NCI-H345 treated with DMSO at 0.1 percent for 48 hours (cell line): ENCODE measurements at regions not wholly inside any gene's neighbourhood (a gene's known extent, or its start where the extent isn't known, plus 50 kb on each side); places are given as distances from the start of the nearest gene placed in this dataset.

Experiments
- DNase-seq: peaks from one replicate; lab custom pipeline; 2025; ENCODE audit not compliant: unreplicated experiment; lab: John Stamatoyannopoulos, UW

DNA sequence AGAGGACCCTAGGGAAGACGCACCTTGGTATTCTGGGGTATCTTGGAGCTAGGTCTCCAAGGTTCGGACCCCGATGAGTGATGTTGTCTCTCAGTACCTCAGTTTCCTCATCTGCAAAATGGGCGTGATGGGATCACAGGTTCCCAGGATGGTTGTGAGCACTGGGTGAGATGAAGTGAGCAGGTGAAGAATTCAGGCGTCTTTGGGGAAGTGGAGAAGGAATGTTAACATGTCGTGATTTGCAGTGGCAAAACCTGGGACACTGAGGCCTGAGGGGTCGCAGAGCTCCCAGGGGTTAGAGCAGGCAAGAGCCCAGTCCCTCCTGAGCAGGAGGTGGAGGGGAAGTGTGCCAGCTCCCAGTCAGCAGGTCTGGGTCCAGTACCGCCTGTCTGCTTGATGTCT is 215.1 kb upstream of the GSE1 start:
- DNase-seq: no peak

GRCh38 chr16:85398688-85399582 is 214.2 kb upstream of the GSE1 start:
- DNase-seq: no peak

GRCh38 chr16:85399583-85400284 is 213.4 kb upstream of the GSE1 start:
- no peak for DNase-seq

GRCh38 chr16:85400305-85401205 is 212.6 kb upstream of the GSE1 start:
- no peak for DNase-seq

GRCh38 chr16:85401370-85401916 is 211.7 kb upstream of the GSE1 start:
- no peak for DNase-seq

- no peak for DNase-seq
These were observed 211.0 kb upstream of the GSE1 start for GRCh38 chr16:85401917-85402766.

DNA sequence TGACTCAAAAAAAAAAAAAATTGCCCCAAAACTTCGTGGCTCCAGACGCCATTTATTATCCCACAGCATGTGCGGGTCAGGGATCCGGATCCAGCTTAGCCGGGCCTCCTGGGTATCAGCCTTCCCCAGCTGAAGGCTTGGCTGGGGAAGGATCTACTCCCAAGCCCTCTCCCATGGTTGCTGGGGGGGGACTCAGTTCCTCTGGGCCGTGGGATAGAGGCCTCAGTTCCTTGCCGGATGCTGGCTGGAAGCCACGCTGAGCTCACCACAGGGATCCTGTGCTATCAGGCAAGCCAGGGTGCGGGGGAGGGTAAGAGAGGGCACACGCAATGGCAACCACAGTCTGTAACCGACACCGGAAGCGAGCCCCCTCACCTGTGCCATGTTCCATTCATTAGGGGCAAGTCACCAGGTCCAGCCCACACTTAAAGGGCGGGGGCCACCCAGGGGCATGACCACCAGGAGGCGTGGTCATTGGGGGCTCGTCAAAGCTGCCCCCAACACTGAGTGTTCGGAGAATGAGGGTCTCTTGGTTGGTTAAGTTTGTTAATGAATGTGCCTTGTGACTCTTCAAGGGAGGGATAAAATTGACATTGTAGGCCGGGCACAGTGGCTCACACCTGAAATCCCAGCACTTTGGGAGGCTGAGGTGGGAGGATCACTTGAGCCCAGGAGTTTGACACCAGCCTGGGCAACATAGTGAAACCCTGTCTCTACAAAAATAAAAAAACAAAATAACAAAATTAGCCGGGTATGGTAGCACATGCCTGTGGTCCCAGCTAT is 210.0 kb upstream of the GSE1 start:
- no peak for DNase-seq

GRCh38 chr16:85403693-85404092 is 209.4 kb upstream of the GSE1 start:
- no peak for DNase-seq

DNA sequence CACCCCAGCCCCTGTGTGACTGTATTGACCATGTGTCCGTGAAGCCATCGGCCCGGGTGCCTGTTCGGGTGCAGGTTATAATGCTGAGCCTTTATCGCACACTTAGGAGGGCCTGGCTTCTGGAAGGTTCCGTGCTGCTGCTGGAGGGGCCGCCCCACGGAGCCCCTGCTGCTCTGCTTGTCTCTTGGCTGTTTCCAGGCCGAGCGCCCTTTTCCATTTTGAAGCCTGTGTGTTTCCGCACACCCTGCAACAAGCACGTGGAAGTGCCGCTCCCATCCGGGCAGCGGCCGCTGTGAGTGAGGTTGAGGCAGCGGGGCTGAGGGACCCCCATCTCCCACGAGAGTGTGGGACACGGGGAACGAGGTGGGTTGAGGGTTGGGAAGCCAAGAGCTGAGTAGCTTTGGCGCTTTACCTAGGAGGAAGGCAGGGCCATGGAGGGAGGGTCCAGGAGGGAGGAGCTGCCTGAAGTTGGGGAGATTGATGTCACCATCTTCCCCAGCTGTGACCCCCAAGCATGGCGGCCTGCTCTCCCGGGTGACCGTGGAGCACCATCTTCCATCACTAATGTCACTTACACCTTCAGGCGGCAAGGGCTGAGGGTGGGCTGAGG is 200.1 kb upstream of the GSE1 start:
- DNase-seq: no peak

DNA sequence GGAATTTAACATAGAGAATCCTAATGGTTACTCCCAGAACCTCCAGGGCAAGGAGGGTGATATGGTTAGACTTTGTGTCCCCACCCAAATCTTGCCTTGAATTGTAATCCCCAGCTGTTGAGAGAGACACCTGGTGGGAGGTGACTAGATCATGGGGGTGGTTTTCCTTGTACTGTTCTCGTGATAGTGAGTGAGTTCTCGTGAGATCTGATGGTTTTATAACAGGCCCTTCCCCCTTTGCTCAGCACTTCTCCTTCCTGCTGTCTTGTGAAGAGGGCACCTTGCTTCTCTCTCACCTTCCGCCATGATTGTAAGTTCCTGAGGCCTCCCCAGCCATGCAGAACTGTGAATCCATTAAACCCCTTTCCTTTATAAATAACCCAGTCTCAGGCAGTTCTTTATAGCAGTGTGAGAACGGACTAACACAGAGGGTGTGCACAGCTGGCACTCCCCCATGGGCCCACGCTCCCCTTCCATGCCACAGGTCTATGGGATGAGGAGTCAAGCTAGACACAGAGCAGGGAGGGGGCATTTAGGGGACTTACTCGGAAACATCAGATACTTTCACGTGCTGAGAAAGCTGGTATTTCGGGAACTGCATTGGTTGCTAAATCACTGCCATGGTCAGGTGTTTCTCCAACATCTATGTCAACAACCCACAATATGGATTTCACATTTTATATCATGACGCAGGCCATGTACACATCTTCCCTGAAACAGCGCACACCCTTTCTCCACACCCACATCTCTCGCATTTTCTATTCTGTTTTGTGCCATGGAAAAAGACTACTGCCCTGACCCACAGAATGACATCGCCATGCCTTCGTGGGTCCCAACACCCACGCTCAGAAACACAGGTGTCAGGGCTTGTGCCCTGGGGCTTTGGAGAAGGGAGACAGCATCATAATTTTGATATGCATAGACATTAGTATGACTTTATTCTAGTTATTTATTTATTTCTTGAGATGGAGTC is 199.1 kb upstream of the GSE1 start:
- no peak for DNase-seq

GRCh38 chr16:85415196-85416090 is 197.7 kb upstream of the GSE1 start:
- DNase-seq: no peak

DNA sequence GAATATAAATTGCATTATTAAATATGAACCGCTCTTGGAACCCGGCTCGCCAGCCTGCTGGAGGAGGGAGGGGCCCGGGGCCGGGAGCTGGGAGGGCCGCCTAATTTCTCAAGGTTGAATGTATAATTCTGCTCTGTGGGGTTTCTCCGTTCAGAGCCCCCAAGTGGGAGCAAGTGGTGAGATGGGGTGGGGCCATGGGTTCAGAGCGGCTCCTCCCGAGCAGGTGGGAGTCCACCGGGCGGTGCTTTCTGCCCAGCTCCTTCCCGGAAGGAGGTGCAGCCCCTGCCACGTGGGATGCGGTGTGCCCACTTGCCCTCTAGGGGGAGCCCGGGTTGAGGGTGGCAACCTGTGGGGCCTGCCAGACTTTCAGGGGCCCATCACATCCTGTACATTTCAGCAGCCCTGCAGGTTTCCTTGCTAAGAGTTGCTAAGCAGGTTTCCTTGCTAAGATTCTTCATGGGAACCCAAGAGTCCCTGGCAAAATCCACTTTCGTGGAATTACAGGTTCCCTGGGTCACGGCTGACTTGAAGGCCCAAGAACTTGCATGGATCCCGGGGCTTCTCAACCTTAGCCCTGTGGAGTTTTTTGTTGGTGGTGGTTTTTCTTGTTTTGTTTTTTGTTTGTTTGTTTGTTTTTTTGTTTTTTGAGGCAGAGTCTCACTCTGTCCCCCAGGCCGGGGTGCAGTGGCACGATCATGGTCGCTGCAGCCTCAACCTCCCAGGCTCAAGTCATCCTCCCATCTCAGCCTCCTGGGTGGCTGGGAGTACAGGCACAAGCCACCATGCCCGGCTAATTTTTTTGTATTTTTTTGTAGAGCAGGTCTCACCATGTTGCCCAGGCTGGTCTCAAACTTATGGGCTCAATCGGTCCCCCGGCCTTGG is 196.7 kb upstream of the GSE1 start:
- DNase-seq: no peak

GRCh38 chr16:85417156-85417860 is 195.8 kb upstream of the GSE1 start:
- no peak for DNase-seq

GRCh38 chr16:85418978-85419491 is 194.1 kb upstream of the GSE1 start:
- DNase-seq: no peak
